HG03045 (cell line): ENCODE measurements at regions not wholly inside any gene's neighbourhood (a gene's known extent, or its start where the extent isn't known, plus 50 kb on each side); places are given as distances from the start of the nearest gene placed in this dataset.
"Not testable (repeated sequence)": the region's sequence is repeated elsewhere in the genome, so short reads cannot be mapped to it uniquely, and the experiment has no call there.

Source experiments
- ATAC-seq: cut with Tn5 transposase; IDR thresholded peaks from one replicate; pipeline ENCODE4 v1.9.1; 2021; ENCODE audit warnings: mild to moderate bottlenecking, moderate library complexity; ENCODE audit not compliant: unreplicated experiment

DNA sequence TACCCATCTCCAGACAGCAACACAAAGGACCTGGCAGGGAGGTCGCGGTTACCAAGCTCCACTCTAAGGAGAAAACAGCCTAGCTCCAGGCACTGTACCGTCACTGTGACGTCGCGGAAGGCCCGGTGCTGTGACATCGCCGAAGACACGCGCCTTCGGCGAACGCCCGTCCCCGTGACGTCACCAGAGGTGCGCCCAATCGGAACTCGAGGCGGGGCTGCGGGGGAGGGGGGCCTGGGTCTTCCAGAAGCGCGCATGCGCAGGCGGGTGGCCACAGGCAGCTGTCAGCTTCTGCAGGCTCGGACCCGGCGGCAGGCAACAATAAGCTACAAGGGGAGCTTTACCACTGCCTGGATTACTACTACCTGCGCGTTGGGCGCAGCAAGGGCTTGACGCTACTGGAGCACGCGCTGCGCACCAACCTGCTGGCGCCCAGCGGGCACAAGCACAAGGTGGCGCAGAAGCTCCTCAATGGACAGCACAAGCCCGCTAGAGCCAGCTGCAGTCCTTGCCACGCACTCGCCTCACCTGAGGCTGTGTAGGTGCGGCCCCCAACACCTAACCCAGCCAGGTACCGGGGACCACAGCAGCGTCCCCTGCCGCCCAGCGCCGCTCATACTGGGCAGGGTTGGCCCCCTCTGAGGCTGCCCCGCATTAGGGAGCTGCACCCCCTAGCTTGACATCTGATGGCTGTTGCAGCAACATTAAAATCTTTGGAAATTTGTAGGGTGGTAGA, 208.4 kb downstream of the TPST1 start:
- peak; percentile 68 for ATAC-seq

DNA sequence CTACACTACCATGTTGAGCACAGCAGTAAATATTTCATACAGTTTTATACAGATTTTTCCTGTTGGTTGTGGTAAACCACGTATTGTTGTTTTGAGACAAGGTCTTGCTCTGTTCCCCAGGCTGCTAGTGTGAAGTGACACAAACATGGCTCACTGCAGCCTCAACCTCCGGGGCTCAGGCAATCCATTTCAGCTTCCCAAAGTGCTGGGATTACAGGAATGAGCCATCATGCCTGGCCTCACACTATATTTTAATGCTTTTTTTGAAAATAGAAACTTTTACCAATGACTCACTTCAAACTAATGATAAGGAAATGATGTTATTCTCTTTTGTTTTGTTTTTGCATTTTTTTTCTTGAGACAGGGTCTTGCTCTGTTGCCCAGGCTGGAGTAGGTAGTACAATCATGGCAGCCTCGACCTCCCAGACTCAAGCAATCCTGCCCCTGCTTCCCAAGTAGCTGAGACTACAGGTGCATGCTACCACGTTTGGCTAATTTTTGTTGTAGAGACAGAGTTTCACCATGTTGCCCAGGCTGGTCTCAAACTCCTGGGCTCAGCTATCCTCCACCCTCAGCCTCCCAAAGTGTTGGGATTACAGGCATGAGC, 210.6 kb downstream of the TPST1 start:
- ATAC-seq: no peak

DNA sequence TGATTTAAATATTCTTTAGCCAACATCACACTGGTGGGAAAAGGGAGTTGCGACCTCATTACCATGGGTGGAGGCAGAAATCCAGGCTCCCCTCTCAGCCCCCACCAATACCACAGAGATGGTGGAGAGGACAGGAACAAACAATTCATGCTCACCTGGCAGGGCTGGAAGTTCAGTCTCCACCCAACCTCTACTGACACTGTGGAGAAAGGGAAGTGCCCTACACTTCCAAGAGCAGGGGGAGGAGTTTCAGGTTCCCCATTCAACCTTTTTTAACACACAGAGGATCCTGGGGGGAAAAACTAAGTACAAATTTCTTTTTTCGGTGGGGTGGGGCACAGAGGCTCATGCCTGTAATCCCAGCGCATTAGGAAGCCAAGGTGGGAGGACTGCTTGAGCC, 210.1 kb upstream of the KCTD7 start:
- ATAC-seq: no peak

DNA sequence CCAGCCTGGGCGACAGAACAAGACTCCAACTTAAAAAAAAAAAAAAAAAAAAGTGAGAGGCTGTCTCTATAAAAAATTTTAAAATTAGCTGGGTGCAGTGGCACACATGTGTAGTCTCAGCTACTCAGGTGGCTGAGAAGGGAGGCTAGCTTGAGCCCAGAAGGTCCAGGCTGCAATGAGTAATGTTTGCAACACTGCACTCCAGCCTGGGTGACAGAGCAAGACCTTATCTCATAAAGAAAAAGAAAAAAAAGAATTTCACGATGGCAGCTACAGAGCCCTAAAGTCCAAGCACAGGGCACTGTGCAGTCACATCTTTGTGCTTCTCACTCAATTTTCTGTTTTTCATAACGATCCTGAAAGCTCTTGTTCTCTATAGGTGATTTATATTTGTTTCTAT, 209.5 kb upstream of the KCTD7 start:
- no peak for ATAC-seq

DNA sequence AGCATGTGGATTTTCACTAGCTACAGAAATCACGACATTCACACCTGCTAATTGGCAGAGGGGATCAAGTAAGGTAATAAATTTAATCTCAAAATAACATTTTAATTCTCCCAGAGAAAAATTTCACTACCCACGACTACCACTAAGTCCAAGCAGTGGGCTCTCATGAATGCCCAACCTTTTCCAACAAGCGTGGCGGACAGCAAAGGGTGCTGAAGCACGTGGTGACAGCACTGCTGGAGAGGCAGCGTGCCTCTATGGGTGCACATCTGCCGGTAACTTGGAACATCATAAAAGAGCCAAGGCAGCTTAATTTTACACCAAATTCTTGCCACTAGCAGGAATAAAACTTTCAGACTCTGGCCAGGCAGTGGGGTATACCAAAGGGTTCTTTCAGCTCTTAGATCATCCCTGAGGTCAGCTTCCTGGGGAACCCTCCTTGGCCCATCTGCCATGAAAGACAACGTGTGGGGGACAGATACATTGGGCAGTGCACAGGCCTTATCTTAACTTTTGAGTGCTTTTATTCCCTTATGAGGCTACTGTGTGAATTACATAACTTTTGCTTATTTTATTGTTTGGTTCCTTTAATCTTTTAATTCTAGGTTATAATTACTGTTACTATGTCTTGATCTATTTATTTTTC, 206.7 kb upstream of the KCTD7 start:
- no peak for ATAC-seq

DNA sequence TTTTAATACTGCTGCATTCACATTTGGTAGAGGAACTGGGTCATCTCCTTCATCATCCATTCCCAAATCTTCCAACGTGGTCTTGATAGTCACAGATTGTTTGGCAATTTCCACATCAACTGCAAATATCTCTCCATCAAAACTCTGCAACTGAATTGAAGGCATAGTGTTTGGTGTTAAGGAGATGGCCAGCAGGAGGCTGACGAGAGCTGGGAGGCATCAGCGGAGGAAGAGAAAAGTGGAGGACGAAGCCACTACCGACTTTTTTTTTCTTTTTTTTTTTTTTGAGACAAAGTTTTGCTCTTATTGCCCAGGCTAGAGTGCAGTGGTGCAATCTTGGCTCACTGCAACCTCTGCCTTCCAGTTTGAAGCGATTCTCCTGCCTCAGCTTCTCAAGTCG, 205.0 kb upstream of the KCTD7 start:
- ATAC-seq: no peak

DNA sequence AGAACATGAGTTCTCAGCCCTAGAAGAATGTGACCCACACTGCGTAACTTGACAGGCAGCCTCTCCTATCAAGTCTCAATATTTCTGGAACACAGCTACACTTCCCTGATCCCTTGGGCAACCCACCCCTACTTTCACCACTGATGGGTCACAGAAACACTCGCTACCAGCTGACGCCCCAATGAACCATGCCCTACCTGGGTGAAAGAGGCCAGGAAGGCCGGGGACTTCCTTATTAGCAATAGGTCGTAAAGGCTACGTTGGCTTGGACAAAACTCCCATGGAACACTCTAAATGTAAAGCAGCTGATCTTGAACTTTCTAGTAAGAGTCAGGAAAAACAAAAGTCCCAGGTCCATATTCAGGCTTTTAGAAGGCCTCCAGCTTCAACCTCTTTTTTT, 202.3 kb upstream of the KCTD7 start:
- ATAC-seq: no peak

DNA sequence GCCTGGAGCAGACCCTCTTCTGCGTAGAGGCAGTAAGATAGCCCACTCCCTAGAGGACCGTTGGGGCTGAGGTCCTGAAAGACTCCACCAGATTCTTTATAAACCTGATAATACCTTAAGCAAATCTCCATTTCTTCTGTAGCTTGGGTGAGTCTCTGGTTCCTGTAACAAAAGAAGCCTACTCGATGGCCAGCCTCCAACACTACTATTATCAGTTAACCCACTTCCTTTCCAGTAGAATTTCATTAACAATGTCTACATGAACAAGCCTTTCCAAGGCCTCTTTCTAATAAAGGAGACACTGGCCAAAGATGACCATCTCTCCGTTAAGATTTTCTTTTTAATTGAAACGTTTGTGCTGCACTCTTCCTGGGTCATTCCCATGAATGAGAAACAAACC, 201.7 kb upstream of the KCTD7 start:
- ATAC-seq: no peak

DNA sequence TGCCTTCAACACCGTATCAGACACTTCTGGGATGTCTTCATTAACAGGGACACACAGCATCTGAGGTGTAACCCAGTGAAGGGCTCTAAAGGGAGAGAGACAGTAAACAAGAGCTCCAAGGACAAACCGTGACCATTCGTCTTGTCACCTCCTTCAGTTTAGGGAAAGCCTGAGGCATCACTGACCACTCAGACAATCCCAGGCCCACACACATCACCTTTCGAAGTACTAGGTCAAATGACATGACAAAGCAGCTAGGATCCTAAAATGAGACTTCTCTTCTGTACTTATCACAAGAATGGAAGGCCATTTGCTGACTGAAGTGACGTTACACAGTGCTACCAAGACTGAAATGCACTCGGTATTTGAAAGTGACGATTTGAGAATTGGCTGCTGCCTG, 200.7 kb upstream of the KCTD7 start:
- ATAC-seq: no peak

DNA sequence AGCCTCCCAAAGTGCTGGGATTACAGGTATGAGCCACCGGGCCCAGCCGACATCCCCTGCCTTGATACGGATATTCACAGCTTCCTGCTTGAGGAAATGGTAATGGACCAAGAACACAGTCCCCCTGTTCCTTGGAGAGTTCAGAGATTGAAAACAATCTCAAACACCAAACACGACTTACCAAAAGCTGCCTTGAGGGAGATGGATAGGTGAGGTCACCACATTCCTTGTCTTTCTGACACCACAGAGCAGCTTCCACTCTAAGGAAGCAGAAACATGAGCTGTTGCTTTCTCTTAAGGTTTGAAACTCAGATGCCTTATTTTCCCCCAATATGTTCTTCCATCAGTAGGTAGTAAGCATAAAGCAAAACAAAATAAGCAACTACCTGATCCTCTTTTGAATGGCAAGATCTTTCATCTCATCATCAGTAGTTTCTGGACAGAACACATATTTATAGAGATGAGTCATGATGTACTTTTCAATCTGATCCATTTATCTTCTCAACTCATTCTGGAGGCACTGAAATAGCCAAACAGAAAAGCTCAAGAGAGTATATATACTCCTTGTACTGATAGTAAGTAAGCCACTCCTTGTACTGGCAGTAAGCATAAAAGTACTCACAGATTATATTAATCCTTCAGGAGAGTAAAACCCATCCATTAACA, 199.1 kb upstream of the KCTD7 start:
- no peak for ATAC-seq

DNA sequence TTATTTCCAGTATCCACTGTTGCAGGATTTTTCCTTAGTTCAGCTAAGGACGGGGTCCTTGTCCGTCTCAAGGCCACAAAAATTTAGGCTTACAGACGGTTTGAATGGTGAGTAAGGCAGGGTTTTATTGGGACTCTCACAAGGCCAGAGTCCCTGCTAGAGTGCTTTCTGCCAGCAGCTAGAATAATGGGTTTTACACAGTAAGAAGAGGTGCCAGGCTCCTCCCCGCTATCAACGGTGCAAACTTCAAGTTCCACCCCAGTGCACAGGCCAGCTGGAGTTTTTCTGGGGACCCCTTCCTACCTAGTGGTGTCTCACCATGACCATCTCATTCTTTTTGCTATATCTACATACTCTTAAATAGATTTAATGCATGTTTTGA, 198.5 kb upstream of the KCTD7 start:
- ATAC-seq: no peak

DNA sequence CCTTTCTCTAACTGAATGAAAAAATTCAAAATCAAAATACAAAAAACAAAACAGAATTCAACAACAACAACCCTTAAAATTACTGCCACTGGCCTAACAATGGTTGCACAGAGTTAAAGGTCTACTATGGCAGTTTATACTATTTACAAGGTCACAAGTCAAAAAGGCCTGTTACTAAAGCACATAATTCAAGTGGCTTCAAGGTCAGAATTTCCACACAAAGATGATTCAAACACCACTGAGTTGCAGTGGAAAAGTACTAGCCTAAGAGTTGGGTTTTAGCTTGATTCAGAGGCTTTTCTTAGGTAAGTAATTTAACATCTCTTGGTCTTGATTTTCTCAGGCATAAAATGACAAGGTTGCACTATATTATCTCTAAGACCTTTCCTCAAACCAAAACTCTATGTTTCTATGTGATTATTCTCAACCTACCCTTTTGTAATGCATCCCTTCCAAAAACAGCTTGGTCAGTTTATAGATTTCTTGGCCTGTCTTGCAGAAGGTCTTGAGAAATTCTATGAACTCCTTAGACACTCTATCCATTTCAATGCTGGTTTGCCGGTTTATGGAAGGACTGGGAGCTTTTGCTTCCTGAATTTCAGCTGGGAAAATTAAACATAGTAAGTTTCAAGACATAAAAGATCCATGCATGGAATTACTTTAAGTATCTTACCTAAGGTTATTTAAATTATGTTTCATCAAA, 189.8 kb upstream of the KCTD7 start:
- ATAC-seq: not testable (repeated sequence)

DNA sequence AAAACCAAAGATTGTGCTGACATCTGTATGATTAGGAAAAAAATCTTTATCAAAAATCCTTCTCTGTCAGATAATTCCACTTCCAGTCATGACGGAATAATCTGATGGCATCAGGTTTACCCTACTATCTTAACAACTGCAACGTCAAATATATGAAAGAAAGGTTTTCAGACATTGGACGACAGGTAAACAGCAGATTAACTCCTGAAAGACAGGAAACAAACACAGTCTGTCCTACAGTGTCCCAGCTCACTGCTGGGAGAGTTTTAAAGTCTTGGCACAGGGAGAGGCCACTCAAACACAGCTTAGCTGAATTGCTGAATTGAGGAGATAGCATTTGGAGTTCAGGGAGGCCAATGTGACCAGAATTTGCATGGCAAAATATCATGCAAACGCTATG, 186.3 kb upstream of the KCTD7 start:
- no peak for ATAC-seq

DNA sequence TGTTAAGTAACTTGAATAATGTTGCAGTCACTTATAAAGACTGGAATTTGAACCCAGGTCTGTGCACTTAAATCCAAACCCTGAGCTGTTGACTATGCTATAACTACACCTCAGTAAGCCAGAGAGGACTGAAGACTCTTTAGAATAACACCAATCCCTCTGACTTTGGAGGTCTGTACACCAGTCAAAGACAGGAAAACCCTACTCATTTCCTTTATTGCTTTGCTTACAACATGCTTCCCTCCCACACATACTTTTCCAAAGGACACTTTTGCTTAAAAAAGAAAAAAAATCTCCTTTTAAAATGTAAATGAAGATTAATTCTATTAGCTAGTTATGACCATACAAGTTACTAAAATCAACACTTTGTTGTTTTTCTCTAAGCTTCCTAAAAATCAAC, 184.7 kb upstream of the KCTD7 start:
- ATAC-seq: no peak

DNA sequence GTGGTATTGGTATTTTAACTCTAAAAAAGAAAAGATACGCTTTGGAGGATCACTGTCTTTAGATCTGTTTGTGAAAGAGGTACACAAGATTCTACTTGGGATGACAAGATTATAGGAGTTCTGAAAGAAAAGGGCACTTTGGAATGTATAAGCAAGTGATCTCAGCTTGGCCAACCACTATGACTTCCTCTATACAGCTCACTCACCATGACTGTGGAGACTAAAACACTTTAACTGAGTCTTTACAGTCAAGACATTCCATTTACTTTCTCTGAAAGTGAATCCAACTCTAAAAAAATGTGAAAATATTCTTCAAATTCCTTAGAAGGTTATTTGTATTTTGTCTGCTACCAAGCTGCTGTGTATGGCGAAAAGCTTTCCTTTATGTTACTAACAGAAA, 181.7 kb upstream of the KCTD7 start:
- ATAC-seq: not testable (repeated sequence)

DNA sequence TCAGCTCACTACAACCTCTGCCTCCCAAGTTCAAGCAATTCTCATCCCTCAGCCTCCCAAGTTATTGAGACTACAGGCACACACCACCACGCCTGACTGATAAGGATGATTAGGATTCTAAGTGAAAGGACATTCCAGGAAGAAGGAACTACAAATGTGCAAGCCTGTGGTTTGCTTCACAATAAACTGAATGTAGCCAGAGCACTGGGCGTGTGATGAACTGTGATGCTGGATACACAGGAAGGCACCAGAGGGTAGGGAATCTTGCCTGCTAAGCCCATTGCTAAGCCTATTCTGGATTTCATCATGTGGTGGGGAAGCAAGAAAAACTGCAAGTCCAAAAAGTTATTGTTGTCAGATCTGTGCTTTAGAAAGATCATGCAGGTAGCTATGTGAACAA, 177.9 kb upstream of the KCTD7 start:
- ATAC-seq: not testable (repeated sequence)

DNA sequence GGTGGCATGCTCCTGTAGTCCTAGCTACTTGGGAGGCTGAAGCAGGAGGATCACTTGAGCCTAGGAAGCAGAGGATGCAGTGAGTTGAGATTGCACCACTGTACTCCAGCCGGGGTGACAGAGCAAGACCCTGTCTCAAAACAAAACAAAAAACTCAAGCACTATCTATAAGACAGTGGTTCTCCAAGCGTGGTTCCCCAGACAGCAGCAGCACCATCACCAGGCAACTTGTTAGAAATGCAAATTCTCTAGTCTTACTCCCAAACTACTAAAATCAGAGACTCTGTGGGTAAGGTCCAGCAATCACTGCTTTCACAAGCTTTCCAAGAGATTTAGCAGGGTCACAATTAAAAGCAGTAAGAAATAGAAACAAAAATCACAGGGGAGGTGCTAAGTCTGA, 177.0 kb upstream of the KCTD7 start:
- ATAC-seq: not testable (repeated sequence)

DNA sequence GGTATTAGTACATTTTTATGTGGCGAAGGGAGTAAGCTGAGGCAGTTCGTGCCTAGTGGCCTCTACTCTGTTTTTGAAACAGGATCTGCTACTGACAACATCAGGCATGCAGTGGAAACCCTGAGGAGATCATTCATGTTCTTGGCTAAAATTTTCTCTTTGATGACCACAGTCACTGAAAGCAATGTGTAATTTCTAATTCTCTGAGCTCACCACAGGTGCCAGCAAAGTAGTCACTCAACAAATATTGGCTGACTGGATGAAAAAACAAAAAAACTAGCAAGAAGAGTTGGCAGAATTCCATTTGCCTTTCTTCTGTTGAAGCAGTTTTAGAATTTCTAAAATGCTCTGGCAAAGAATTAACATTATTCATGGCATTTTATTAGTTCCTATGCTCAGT, 176.5 kb upstream of the KCTD7 start:
- no peak for ATAC-seq

DNA sequence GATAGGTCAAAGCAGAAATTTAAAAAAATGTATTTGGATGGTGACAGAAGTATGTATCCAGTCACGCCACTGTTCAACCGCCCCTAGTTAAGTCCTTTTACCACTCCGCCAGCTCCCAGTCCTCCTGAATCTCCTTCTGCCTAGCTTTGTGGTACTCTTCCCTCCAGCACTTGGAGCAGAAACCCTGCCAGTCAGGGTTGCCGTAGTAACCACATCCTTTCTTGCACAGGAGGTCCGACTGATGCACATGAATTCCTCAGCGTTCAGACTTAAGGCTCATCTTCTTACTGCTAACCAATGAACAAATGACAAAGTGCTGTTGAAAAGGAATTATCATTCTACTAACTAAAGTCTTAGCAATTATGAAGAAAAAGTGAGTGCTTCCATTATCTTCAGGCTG, 175.3 kb upstream of the KCTD7 start:
- no peak for ATAC-seq

DNA sequence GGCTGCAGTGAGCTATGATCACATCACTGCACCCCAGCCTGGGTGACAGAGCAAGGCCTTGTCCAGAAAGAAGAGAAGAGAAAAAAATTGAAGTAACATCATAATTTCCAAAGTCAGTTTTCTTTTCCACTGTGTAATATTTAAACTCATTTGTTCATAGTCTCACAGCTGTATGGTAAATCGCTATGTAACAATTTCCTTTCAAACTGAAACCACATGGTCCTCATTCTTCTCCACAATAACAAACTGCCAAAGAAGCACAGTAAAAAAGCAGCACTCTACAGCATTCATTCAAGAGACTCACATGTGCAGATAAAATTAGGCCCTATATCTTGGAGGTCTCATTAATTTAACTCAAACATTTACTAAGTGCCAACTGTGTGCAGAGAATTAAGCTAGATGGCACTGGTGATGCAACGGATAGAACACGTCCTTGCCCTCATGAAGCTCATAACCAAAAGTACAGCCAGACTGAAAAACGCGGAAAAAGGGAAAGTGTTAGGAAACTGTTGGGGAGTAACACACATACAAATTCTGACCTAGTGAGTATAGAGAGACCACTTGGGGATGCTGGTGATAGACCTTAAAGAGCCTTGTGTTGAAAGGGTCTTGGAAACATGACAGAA, 174.0 kb upstream of the KCTD7 start:
- ATAC-seq: no peak

DNA sequence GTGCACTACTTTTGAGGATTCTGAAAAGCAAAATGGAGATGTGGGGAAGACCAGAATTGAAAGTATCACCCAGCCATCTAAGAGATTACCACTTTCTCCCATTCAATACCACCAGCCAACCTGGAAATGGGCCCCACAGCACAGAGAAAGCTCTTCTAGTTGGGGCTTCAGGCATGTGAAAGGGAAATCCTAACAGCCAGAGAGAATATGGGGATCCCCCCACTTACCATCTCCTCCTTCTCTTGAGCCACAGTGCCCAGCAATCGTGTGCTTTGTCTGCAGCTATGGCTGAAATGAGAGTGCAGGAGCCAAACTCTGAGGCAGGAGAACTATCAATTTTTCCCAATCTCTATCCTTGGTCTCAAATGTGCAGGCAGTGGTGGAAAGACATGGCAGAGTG, 173.2 kb upstream of the KCTD7 start:
- ATAC-seq: not testable (repeated sequence)
